Erythroblast (primary cell): ENCODE measurements at regions not wholly inside any gene's neighbourhood (a gene's known extent, or its start where the extent isn't known, plus 50 kb on each side); places are given as distances from the start of the nearest gene placed in this dataset.

ENCODE experiments used
- GATA1 ChIP-seq: IDR thresholded peaks from 2 replicates; pipeline ENCODE4 v1.6.1; 2011; ENCODE audit warnings: low read depth, mild to moderate bottlenecking, control low read depth, low read length, moderate library complexity
- POLR2A ChIP-seq: IDR thresholded peaks from 2 replicates; pipeline ENCODE4 v1.6.1; 2011; ENCODE audit warnings: mild to moderate bottlenecking, low read length

- TF ChIP-seq POLR2A (no peak), GATA1 (no peak)
Observed at GRCh38 chr4:91734682-91735081, 569.1 kb upstream of the GRID2 start.
